HFF-Myc (cell line): ENCODE measurements at regions not wholly inside any gene's neighbourhood (a gene's known extent, or its start where the extent isn't known, plus 50 kb on each side); places are given as distances from the start of the nearest gene placed in this dataset.

Source experiments
- DNase-seq: peaks from one replicate; pipeline ENCODE4 v3.0.0-alpha.2; 2011; ENCODE audit warnings: low read depth; ENCODE audit errors: extremely low read depth
- H3K4me3 ChIP-seq: replicated peaks from 2 replicates; pipeline ENCODE4 v1.5.1; 2011; ENCODE audit warnings: low read depth, mild to moderate bottlenecking, control low read depth, low read length
- TF ChIP-seq, protein P1 (sequence below): IDR thresholded peaks from 2 replicates; pipeline ENCODE4 v1.5.1; 2012; ENCODE audit warnings: mild to moderate bottlenecking, low read depth, low read length, control low read depth; ENCODE audit errors: missing control alignments

DNA sequence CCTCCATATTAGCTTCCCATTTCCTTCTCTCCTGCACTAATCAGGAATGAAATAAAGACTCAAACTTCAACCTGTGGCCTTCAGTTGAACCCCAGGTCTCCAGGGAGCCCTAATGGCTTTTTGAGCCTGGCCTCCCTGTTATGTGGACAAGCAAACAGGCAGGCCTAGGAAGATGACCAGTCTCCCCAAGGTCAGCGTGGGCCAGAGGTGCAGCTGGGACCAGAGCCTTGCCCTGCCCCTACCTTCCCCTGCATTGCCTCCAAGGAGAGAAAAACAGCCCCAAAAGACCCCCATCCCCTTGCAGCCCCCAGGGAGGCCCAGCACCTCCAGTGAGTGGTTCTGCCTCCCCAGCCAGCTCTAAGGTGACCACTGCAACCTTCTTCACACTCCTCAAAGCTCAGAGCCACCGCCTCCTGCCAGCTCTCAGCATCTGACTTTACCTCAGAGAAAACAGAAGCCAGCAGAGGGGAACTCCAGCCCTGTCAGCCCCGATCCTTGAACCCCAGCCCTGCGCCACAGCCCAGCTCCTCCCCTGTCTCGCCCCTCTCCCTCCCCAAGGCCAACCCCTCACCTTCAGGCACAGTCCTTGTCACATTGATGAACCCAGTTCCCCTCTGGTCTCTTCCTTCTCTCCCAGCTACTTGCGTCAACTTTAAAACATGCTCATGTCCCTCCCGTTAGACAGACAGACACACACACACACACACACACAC lies 59.5 kb upstream of the ID2 start:
- no peak for DNase-seq
- H3K4me3 ChIP-seq, result no peak overlapping the region
- TF ChIP-seq, protein P1, sequence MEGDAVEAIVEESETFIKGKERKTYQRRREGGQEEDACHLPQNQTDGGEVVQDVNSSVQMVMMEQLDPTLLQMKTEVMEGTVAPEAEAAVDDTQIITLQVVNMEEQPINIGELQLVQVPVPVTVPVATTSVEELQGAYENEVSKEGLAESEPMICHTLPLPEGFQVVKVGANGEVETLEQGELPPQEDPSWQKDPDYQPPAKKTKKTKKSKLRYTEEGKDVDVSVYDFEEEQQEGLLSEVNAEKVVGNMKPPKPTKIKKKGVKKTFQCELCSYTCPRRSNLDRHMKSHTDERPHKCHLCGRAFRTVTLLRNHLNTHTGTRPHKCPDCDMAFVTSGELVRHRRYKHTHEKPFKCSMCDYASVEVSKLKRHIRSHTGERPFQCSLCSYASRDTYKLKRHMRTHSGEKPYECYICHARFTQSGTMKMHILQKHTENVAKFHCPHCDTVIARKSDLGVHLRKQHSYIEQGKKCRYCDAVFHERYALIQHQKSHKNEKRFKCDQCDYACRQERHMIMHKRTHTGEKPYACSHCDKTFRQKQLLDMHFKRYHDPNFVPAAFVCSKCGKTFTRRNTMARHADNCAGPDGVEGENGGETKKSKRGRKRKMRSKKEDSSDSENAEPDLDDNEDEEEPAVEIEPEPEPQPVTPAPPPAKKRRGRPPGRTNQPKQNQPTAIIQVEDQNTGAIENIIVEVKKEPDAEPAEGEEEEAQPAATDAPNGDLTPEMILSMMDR, result no peak

DNA sequence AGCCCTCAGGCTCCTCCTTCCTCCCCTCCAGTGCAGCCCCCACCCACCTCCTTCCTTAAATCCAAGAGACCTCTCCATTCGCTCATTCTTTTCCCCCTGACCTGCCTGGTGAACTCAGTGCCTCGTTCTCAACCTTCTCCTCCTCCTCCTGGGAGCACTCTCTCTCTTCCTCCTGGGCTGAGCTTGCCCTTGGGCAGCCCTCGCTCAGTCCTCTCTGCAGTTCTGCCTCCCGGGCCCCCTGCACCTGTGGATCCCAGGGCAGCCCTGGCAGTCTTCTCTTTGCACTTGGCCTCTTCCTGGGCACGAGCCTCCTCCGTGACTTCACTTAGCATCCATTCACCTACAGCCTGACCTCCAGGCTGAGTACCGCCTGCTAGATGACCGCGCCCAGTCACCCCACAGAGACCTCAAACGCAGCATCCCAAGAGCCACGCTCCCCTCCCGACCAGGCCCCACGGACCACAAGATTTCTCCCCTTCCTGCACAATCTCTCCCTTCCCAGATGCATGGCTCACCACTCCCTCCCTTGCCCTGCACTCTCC lies 58.9 kb upstream of the ID2 start:
- TF ChIP-seq, protein P1, result no peak
- H3K4me3 ChIP-seq, result no peak overlapping the region
- DNase-seq, result no peak

DNA sequence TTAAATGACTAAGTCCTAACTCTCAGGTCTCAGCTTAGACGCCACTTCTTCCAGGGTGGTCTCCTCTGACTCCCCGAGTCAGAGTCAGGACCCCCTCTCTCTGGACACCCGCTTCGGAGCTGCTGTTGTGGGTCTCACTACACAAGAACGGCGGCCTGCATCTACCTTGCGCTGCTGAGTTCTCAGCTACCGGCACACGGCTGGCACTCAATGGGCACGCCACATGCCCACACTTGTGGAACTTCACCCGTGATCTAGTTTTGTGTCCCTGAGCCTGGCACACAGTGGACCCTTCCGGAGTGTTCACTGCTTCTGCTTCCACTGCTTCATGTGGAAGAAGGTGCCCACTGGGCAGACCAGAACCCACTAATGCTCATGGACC lies 58.3 kb upstream of the ID2 start:
- TF ChIP-seq, protein P1, result no peak
- no peak for DNase-seq
- no peak overlapping the region for H3K4me3 ChIP-seq

DNA sequence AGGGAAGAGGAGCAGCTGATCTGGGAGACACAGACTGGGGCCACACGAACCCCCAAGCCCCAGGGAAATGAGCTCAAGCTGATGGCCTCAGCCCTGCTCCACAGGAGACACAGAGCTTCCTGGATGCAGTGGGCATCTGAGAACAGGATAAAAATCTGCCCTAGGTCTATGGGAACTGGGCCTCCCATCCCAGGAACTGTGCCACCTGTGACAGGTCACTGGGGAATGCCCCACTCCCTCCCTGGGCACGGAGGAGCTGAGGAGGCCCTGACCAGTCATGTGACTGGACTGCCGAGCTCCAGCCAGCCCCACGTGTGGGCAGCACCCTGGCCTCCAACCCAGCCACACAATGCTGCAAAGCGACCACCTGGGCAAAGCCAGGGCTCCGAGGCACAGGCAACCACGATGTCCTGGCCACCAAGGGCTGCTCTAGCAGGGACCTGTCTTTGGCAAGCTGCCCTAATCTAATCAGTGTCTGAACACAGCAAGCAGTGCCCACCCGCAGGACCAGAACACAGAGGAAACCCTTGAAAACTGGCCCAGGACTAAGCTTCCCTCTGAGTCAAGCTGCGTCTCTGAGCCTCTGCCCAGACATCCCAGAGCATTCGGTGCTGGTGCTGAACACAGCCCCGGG lies 57.8 kb upstream of the ID2 start:
- no peak for DNase-seq
- no peak overlapping the region for H3K4me3 ChIP-seq
- TF ChIP-seq, protein P1, result no peak

DNA sequence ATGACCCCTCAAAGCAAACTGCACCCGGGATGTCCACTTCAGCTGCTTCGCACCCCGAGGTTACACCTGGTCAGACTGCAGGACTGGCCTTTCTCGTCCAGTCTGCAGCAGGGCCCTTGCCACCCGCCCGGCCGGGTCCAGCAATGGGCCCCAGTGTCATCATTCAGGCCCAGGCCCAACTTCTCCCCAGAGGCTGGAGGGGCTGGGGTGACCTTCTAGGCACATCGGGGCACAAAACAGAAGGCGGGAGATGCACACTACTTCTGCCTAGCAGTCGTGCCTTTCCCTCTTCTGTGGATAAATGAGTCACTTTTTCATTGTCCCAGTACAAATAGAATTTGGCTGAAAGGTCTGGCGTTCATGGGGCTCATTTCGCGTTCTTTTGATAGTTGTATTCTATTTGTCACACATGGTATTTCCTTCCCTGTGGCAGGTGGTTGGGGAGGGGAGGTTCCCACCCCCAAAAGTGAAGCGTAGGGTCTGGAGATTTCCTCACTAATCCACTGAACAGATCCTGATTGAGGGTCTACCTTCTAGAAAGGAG lies 56.9 kb upstream of the ID2 start:
- DNase-seq, result no peak
- H3K4me3 ChIP-seq, result no peak overlapping the region
- TF ChIP-seq, protein P1, result no peak

DNA sequence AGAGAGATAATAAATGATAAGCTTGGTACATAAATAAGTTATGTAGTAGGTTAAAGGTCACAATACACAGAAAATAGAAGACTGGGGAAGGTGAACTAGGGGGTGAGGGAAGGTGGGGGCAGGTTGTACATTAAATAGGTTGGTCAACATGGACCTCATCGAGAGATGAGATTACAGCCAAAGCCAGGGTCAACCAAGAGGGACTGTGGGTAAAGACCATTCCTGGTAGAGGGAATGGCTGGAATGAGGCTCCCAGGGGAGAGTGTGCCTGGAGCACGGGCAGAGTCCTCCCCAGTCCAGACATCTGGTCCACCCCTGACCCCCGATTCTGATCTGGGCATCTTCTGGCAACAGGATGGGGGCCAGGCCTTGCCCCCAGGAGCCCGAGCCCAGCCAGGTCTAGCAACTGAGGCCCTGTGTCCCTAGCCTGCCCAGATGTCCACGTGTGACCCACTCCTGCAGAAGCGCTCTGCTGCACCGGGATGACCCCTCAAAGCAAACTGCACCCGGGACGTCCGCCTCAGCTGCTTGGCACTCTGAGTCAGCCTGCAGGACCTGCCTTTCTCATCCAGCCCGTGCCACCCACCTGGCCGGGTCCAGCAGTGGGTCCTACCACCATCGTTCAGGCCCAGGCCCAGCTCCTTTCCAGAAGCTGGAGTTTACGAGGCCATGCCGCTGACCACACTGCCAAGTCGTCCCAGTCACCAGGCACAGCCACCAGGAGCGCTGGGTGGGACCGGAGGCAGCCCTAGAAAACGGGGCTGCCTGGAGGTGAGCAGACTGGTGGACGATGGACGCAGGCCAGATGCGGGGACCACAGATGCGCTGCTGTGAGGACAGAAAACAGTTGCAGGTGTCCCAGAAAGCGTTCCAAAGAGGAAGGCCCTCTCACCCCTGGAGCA lies 56.2 kb upstream of the ID2 start:
- no peak overlapping the region for H3K4me3 ChIP-seq
- DNase-seq, result no peak
- TF ChIP-seq, protein P1, result no peak
